HG02870 (cell line): ENCODE measurements at regions not wholly inside any gene's neighbourhood (a gene's known extent, or its start where the extent isn't known, plus 50 kb on each side); places are given as distances from the start of the nearest gene placed in this dataset.
"Not testable (repeated sequence)": the region's sequence is repeated elsewhere in the genome, so short reads cannot be mapped to it uniquely, and the experiment has no call there.

Experiments used
- ATAC-seq: cut with Tn5 transposase; IDR thresholded peaks from one replicate; pipeline ENCODE4 v1.9.1; 2021; ENCODE audit warnings: mild to moderate bottlenecking, moderate library complexity; ENCODE audit not compliant: unreplicated experiment

- peak; percentile 27 for ATAC-seq
These were observed 608.0 kb downstream of the COL12A1 start for GRCh38 chr6:74597840-74598239.

DNA sequence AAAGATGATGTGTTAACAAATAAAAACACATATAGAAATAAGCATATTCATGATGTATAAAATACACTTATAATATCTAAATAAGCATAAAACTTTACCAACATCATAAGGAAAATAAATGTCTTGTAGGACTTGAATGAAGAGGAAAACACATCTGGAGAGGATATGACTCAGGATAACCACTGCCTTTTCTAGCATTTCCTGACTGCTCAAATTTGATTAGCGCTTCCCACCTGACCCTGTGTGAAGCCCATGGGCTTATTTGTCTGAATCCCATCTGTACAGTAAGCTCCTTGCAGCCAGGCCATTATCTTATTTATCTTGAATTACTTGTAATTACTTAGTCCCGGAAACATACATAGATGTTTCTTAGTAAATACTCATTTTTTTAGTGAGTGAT lies 608.6 kb downstream of the COL12A1 start:
- ATAC-seq = no peak

GRCh38 chr6:74596588-74596987 lies 609.3 kb downstream of the COL12A1 start:
- ATAC-seq = no peak

DNA sequence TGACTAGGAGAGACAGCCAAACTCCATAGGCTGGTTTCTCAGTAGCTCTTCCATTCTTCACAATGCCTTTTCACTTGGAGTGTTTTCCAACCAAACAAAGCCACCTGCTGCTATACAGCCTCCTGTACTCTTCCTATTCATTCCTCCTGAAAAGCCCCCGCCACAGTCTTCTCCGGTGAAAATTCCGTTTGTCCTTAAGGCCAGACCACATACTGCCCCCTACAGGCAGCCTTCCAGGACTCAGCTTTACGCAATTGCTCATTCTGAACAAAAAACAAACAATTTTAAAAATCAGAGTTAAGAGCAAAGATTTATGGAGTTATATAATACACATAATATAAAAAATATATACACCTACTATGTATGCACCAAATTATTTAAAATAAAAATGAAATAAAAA lies 611.5 kb downstream of the COL12A1 start:
- not testable (repeated sequence) for ATAC-seq

- ATAC-seq = no peak
These were observed 617.6 kb downstream of the COL12A1 start for GRCh38 chr6:74588094-74588832.

GRCh38 chr6:74587386-74587785 lies 618.5 kb downstream of the COL12A1 start:
- ATAC-seq = no peak

GRCh38 chr6:74585753-74586152 lies 620.1 kb downstream of the COL12A1 start:
- no peak for ATAC-seq

GRCh38 chr6:74581681-74582080 lies 624.2 kb downstream of the COL12A1 start:
- ATAC-seq = no peak

DNA sequence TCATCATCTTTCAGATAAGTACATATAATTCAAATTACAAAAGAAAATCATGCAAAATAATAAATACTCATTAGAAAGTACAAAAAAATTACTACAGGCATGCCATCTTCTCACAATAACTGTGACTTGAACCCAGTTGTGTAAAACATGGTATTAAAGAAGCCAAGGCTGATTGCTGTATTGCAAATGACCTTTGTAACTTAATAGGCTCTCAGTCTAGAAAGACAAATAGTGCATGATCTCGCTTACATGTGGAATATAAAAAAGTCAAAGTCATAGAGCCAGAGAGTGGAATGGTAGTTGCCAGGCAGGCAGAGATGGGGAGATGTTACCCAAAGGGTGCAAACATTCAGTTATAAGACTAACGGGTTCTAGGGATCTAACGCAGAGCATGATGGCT lies 626.1 kb downstream of the COL12A1 start:
- no peak for ATAC-seq

- peak; percentile 37 for ATAC-seq
These were observed 626.8 kb downstream of the COL12A1 start for GRCh38 chr6:74579047-74579446.

DNA sequence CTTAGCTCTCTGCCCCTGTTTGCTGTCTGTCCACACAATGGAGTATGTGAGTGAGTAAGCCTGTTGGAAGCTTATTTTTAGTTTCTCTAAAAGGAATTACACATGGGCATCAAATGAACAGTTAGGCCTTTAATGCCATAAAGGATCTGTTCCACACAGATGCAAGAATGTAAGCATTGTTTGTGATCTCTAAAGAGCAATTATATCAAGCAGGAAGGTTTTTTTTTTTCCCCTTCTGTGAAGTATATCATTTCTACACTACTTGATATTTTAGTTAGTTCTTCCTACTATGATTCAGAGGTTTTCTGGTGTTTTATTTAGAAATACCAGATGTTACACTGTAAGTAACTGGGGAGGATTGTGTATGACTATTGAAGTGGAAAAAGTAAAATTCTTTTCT lies 627.5 kb downstream of the COL12A1 start:
- ATAC-seq = peak; percentile 36

DNA sequence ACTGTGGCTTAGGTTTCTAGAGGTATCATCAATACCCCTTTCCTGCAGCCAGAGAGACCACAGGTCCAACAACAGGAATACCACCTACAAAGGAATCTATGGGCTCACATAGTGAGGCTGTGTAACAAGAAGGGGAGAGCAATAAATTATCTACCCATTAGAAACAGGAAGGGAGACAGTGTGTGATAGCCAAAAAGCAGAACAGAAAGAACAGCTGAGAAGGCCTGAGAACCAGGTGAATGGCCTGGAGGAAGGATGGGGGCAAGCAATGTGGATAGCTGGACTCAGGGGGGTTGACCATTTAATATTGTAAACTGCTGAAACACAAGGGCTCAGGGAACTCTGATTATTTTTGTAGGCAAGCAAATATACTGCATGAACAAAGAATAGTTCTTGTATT lies 628.2 kb downstream of the COL12A1 start:
- peak; percentile 79 for ATAC-seq

- peak; percentile 40 for ATAC-seq
These were observed 631.1 kb downstream of the COL12A1 start for GRCh38 chr6:74574794-74575193.

DNA sequence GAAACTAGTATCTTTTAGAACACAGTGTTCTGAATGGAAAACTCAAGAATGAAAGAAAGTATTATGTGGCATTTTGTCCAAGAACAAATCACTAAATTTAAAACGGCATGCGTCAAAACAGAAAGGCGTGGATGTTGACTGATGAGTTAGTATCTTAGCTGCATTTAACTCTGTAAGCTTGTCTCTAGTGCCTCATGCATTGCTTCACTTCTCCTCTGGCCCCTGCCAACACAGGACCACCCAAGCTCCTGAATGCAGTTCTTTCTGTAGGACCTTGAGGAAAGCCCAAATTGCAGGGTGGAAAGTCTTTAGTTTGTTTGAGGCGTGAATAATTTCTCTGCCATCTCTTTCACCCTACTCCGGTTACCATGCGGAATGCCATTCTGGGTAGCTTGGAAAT lies 632.2 kb downstream of the COL12A1 start:
- ATAC-seq = no peak

GRCh38 chr6:74570044-74570443 lies 635.8 kb downstream of the COL12A1 start:
- ATAC-seq = no peak

DNA sequence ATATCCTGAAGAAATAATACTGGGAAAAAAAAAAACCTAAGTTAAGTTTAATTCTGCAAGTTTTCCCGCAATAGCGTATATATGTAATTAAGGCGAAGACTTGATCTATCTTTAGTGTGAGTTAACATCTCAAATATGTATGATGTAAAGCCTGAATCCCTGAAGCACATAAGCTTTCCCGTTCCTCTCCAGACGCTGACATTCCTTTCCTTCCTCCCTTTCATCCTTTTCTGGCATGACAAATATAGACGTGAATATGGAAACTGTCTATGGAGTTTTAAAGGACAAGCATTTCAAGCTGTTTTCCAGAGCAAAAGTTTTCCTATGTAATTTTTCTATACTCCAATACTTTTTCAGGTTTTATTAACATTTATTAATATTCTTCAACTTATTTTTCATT lies 637.0 kb downstream of the COL12A1 start:
- ATAC-seq = no peak

- ATAC-seq = peak; percentile 44
These were observed 637.9 kb downstream of the COL12A1 start for GRCh38 chr6:74567923-74568290.

- ATAC-seq = no peak
These were observed 638.5 kb downstream of the COL12A1 start for GRCh38 chr6:74567281-74567922.

DNA sequence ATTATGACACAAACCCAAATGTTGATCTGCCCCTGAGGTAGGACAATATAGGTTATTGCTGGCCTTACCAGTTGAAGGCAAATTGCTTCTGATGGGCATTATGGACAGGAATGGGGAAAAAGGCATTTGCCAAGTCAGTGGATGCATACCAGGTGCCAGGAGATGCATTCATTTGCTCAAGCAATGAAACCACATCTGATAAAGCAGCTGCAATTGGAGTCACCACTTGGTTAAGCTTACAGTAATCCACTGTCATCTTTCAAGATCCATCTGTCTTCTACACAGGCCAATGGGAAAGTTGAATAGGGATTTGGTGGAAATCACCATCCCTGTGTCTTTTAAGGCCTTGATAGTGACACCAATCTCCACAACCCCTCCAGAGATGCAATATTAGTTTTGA lies 648.6 kb downstream of the COL12A1 start:
- no peak for ATAC-seq

- ATAC-seq = no peak
These were observed 651.8 kb downstream of the COL12A1 start for GRCh38 chr6:74554041-74554440.

DNA sequence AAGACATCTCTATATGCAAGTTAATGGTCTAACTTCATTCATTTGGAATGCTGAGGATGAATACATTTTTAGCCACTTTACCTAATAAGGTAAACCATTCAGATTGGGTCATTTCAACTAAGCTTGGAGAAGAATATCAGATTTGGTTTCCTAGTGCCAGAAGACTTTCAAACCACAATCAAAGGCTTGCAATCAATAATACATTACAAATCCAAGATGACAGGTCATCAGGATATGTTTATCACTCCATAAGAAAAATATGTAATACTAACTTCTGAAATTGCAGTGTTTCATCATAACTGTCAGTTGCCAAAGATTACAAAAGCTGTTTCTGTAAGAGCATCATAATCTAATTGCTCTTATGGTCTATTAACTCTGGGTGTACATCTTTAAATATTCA lies 654.0 kb downstream of the COL12A1 start:
- ATAC-seq = no peak

DNA sequence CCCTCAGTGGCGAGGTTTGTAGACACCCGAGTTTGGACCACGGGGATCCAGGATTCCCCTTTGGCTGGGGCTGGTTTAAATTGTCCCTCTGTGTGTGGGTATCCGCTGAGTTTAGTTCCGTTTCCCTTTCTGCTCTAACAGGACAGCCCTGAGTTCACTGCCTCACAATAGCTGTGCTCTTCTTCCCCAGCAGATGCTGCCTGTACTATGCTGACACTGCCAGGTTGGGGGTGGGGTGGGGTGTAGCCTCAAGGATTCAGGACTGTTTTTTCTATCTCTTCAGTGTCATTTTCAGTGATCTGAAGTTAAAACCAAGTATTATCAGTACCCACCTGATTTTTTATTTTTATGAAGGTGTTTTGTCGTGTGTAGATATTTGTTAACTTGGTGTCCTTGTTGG lies 655.0 kb downstream of the COL12A1 start:
- no peak for ATAC-seq

DNA sequence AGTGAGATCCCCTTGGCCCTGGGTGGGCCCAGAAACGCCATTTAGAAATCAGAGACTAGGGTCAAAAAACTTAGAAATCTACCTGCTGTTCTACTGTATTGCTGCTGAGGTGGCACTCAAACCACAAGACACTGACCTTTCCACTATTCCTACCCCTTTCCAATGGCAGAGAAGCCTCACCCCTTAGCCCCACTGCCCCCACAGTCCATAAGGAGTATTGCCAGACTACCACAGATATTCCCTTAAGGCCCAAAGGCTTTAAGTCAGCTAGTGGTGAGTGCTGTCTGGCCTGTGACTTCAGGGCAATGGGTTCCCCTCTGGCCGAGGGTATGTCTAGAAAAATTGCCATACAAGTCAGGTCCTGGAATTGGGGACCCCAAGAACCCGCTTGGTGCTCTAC lies 656.1 kb downstream of the COL12A1 start:
- no peak for ATAC-seq
